Loucy (cell line): ENCODE measurements at regions not wholly inside any gene's neighbourhood (a gene's known extent, or its start where the extent isn't known, plus 50 kb on each side); places are given as distances from the start of the nearest gene placed in this dataset.
"Not testable (repeated sequence)": the region's sequence is repeated elsewhere in the genome, so short reads cannot be mapped to it uniquely, and the experiment has no call there.

Experiments used
- CTCF ChIP-seq: fragments of 200-600 bp; sonication (generic); conservative IDR thresholded peaks from 2 replicates; pipeline ENCODE4 v1.5.1; 2014; ENCODE audit warnings: mild to moderate bottlenecking, antibody characterized with exemption, low read length
- EZH2phosphoT487 ChIP-seq: fragments of 200-600 bp; IDR thresholded peaks from 2 replicates; pipeline ENCODE4 v1.6.1; 2018; ENCODE audit warnings: antibody characterized with exemption, mild to moderate bottlenecking, moderate library complexity, borderline replicate concordance

DNA sequence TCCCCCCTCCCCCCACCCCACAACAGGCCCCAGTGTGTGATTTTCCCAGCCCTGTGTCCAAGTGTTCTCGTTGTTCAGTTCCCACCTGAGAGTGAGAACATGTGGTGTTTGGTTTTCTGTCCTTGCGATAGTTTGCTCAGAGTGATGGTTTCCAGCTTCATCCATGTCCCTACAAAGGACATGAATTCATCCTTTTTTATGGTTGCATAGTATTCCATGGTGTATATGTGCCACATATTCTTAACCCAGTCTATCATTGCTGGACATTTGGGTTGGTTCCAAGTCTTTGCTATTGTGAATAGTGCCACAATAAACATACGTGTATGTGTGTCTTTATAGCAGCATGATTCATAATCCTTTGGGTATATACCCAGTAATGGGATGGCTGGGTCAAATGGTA lies 81.1 kb upstream of the ALX4 start:
- TF ChIP-seq CTCF, EZH2phosphoT487: not testable (repeated sequence)
